Lung (tissue), 11 donors: ENCODE measurements at regions not wholly inside any gene's neighbourhood (a gene's known extent, or its start where the extent isn't known, plus 50 kb on each side); places are given as distances from the start of the nearest gene placed in this dataset.

Source experiments
- ATAC-seq: fragments of 200-7000 bp; cut with Tn5 transposase; one replicate; pipeline ENCODE4 v1.9.1; 2020; ENCODE audit warnings: moderate number of reproducible peaks; ENCODE audit not compliant: insufficient read depth, low FRiP score
- DNase-seq, 3 donors: peaks; one replicate each; pipeline ENCODE4 v3.0.0-alpha.2; 2013 to 2017
- H3K27ac ChIP-seq, 2 donors: one replicate each; pipeline ENCODE4 v1.5.1; 2013; ENCODE audit warnings: mild to moderate bottlenecking in 2 of 2, moderate library complexity in 2 of 2, control low read depth in 1 of 2, inconsistent platforms in 1 of 2, low read depth in 1 of 2, low read length in 1 of 2
- H3K27me3 ChIP-seq, 3 donors: one replicate each; pipeline ENCODE4 v1.5.1; 2013; ENCODE audit warnings: low read length in 2 of 3; ENCODE audit not compliant: control insufficient read depth in 3 of 3, insufficient read depth in 3 of 3
- H3K36me3 ChIP-seq, 4 donors: one replicate each; pipeline ENCODE4 v1.5.1; 2013; ENCODE audit warnings: low read length in 4 of 4, mild to moderate bottlenecking in 1 of 4, moderate library complexity in 1 of 4; ENCODE audit not compliant: control insufficient read depth in 4 of 4, insufficient read depth in 4 of 4
- H3K4me1 ChIP-seq, 5 donors: one replicate each; pipeline ENCODE4 v1.5.1; 2013; ENCODE audit warnings: low read length in 5 of 5, mild to moderate bottlenecking in 2 of 5, moderate library complexity in 1 of 5; ENCODE audit not compliant: control insufficient read depth in 5 of 5, insufficient read depth in 5 of 5
- H3K4me3 ChIP-seq: one replicate; pipeline ENCODE4 v1.5.1; 2013; ENCODE audit warnings: mild to moderate bottlenecking, control low read depth, moderate library complexity
- H3K9ac ChIP-seq, 2 donors: one replicate each; pipeline ENCODE4 v1.5.1; 2013; ENCODE audit warnings: low read length in 2 of 2, control low read depth in 1 of 2; ENCODE audit not compliant: insufficient read depth in 1 of 2
- H3K9me3 ChIP-seq, 4 donors: one replicate each; pipeline ENCODE4 v1.5.1; 2013; ENCODE audit warnings: low read length in 3 of 4, mild to moderate bottlenecking in 1 of 4, moderate library complexity in 1 of 4; ENCODE audit not compliant: control insufficient read depth in 4 of 4, insufficient read depth in 3 of 4
- WGBS, 2 donors: extraction: QIAGEN DNeasy Blood & Tissue Kit; methylation state at CpG; one replicate each; pipeline ENCODE4 v1.1.7; 2013; 5-methylcytosine and 5-hydroxymethylcytosine counted together
- TF ChIP-seq, protein P1 (sequence below): IDR thresholded peaks from 2 replicates; pipeline ENCODE4 v1.5.1; 2012; ENCODE audit warnings: mild to moderate bottlenecking; ENCODE audit errors: control extremely low read depth, extremely low read depth
- donor health status: control.
- donor health status: control.
- donor health status: Bipolar disorder and iron deficiency.
- donor health status: healthy.
- donor health status: DM: yes; HTN: yes; CAD: no.

DNA sequence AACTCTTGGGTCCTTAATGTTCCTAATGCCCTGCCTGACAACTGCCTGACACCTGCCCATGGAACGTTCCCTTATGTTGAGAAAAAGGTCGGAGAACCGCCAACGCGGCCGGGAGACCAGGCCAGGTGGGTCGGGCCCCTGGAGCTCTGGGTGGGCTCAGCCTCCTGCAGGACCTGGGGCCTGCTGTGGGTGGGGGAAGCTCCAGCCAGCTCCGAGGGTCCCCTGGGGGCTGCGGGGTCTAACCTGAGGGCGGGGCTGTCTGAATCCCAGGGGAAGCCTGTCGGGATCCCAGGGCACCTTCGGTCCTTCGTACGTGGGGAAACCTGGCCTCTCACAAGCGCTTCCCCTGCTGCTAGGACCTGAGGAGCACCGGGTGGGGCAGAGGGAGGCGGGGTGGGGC lies 296.0 kb downstream of the NDUFA10 start:
- Histone ChIP-seq H3K9me3 (peaks cover 0 to 2% (median 0%) of the 10 kb centered on the region in 4 donors), H3K27ac (no peak overlapping the region), H3K4me3 (no peak overlapping the region), H3K27me3 (peaks cover 0 to 9% (median 0%) of the 10 kb centered on the region in 3 donors), H3K36me3 (no peaks in the 10 kb centered on the region), H3K4me1 (no peaks in the 10 kb centered on the region), H3K9ac (no peak overlapping the region)
- WGBS, 2 donors = 91 to 92% methylated on average over 17 of the region's 17 CpGs
- ATAC-seq (no peak), DNase-seq (no peak)
- TF ChIP-seq, protein P1, sequence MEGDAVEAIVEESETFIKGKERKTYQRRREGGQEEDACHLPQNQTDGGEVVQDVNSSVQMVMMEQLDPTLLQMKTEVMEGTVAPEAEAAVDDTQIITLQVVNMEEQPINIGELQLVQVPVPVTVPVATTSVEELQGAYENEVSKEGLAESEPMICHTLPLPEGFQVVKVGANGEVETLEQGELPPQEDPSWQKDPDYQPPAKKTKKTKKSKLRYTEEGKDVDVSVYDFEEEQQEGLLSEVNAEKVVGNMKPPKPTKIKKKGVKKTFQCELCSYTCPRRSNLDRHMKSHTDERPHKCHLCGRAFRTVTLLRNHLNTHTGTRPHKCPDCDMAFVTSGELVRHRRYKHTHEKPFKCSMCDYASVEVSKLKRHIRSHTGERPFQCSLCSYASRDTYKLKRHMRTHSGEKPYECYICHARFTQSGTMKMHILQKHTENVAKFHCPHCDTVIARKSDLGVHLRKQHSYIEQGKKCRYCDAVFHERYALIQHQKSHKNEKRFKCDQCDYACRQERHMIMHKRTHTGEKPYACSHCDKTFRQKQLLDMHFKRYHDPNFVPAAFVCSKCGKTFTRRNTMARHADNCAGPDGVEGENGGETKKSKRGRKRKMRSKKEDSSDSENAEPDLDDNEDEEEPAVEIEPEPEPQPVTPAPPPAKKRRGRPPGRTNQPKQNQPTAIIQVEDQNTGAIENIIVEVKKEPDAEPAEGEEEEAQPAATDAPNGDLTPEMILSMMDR = no peak

DNA sequence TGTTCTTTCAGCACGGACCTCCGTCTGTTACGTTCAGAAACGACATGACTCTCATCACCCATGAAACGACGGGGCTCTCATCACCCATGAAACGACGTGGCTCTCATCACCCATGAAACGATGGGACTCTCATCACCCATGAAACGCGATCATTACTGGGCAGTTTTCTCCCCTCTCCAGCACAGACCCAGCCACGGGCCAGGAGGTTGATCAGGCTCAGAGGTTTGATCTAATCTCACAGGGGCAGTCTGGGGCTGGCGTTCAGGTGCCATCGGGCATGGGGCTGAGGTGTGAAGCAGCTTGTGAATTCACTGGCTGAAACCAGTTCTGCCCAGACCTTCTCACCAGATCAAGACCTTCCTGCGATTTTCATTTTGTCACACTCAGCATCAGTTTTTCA lies 296.4 kb downstream of the NDUFA10 start:
- ATAC-seq = no peak

DNA sequence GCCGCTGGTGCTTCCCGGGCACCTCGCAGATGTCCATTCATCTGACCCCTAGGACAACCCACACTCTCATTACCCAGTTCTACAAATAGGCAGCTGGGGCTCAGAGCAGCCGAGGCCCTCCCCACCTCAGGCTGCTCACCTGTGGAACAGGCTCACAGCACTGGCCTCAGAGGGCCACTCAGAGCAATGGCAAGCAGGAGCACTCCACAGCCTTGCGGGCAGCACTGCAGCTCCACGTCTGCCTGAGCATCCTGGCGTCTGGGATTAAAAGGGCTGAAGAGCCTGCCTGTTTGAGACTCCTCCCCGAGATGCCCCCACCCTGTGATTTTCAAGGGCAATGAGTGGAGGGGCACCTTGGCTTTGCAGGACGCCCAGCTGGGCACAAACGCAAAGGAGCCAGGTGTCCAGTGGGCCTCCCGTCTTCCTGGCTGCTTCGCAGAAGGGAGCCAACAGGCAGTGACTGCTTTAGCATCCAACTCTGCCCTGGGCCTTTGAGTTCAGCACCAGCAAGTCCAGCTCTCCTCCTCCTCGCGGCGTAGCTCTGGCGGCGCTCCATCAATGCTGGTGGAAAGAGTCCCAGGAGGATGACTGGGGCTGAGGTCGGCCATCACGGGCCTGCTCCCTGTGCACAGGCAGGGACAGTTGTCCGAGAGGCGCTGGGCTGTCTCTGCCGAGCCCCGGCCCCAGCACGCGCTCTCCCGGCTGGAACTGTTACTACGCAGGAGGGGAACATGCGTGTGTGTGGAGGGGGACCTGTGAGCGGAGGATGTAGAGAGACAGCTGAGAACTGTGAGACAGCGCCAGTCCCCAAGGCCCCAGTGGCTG lies 297.2 kb downstream of the NDUFA10 start:
- Histone ChIP-seq H3K4me1 (peaks cover 0 to 4% (median 0%) of the 10 kb centered on the region in 5 donors), H3K36me3 (peaks cover 0 to 2% (median 0%) of the 10 kb centered on the region in 4 donors), H3K9ac (no peak overlapping the region), H3K27ac (no peak overlapping the region), H3K9me3 (no peaks in the 10 kb centered on the region), H3K4me3 (no peak overlapping the region), H3K27me3 (peaks cover 0 to 13% (median 0%) of the 10 kb centered on the region in 3 donors)
- TF ChIP-seq, protein P1 = no peak
- WGBS, 2 donors = 85 to 95% methylated on average over 30 of the region's 30 CpGs
- ATAC-seq (no peak), DNase-seq (peak in 1 of 3 donors; percentile 25)

More for the DNA sequence above, 296.4 kb downstream of the NDUFA10 start:
- WGBS, 2 donors = 88 to 96% methylated on average over 15 of the region's 15 CpGs
- Histone ChIP-seq H3K9me3 (peaks cover 0 to 2% (median 0%) of the 10 kb centered on the region in 4 donors), H3K9ac (no peak overlapping the region), H3K27me3 (peaks cover 0 to 13% (median 0%) of the 10 kb centered on the region in 3 donors), H3K36me3 (peaks cover 0 to under 1% (median 0%) of the 10 kb centered on the region in 4 donors), H3K4me3 (no peak overlapping the region), H3K4me1 (peaks cover 0 to 4% (median 0%) of the 10 kb centered on the region in 5 donors), H3K27ac (no peak overlapping the region)
- TF ChIP-seq, protein P1 = no peak
- no peak for DNase-seq
